GM12878 (cell line): ENCODE measurements at regions not wholly inside any gene's neighbourhood (a gene's known extent, or its start where the extent isn't known, plus 50 kb on each side); places are given as distances from the start of the nearest gene placed in this dataset.

ENCODE experiments used
- ATAC-seq: fragments of 200-7000 bp; cut with Tn5 transposase; 3 replicates; pipeline ENCODE4 v1.9.1; 2020; ENCODE audit warnings: mild to moderate bottlenecking, moderate library complexity
- BruUV-seq: library from RNA; stranded (reverse); fragments of 400-500 nt; replicated peaks from 2 replicates; lab custom pipeline; 2021; lab: Mats Ljungman, UMichigan
- CTCF ChIA-PET: fragments of 300-600 bp; sonication (Branson Sonifier 250); formaldehyde crosslinking; extraction: SDS; loops from one replicate; lab custom pipeline; 2021; ENCODE audit warnings: inconsistent platforms; lab: Yijun Ruan, JAX
- POLR2A ChIA-PET: fragments of 350-600 bp; formaldehyde crosslinking; extraction: SDS; loops from one replicate; lab custom pipeline; 2021; ENCODE audit warnings: inconsistent platforms; lab: Charles Lee
- RAD21 ChIA-PET: fragments of 300-600 bp; sonication (Branson Sonifier 250); formaldehyde crosslinking; loops from one replicate; lab custom pipeline; 2023; ENCODE audit warnings: antibody characterized with exemption; ENCODE audit not compliant: unreplicated experiment; lab: Charles Lee
- SMC1A ChIA-PET: fragments of 300-600 bp; sonication (Branson Sonifier 250); formaldehyde crosslinking; loops from one replicate; lab custom pipeline; 2023; ENCODE audit not compliant: unreplicated experiment, uncharacterized antibody; lab: Charles Lee
- DNase-seq: peaks from one replicate; pipeline ENCODE4 v3.0.0-alpha.2; 2011; ENCODE audit warnings: low read depth, low spot score
- FAIRE-seq: peaks from 3 replicates; lab custom pipeline; 2011; peaks lifted over from hg19 to GRCh38; lab: Jason Lieb, UNC
- H2AFZ ChIP-seq: 2 replicates; pipeline ENCODE4 v1.6.0; 2011; ENCODE audit warnings: low read depth, low read length, control low read depth; ENCODE audit not compliant: control insufficient read depth
- H3K27ac ChIP-seq: 2 replicates; pipeline ENCODE4 v1.5.1; 2011; ENCODE audit warnings: control low read depth; ENCODE audit not compliant: control insufficient read depth, insufficient read depth
- H3K27me3 ChIP-seq, 2 experiments: replicated peaks in 1 of 2; 2 replicates each; pipeline versions ENCODE4 v1.6.0 to v1.6.1; 2011; ENCODE audit warnings: low read length in 1 of 2; ENCODE audit not compliant: control insufficient read depth in 2 of 2, insufficient read depth in 2 of 2
- H3K36me3 ChIP-seq, 2 experiments: 2 replicates each; pipeline ENCODE4 v1.5.1; 2011; ENCODE audit warnings: low read length in 1 of 2; ENCODE audit not compliant: control insufficient read depth in 2 of 2, insufficient read depth in 2 of 2
- H3K4me1 ChIP-seq: 2 replicates; pipeline ENCODE4 v1.6.1; 2011; ENCODE audit warnings: mild to moderate bottlenecking, low read length, moderate library complexity, mixed read lengths; ENCODE audit not compliant: control insufficient read depth, insufficient read depth
- H3K4me2 ChIP-seq: 2 replicates; pipeline ENCODE4 v1.6.0; 2011; ENCODE audit warnings: control low read depth; ENCODE audit not compliant: control insufficient read depth, insufficient read depth
- H3K4me3 ChIP-seq: fragments of 200-600 bp; sonication (generic); 2 replicates; pipeline ENCODE4 v1.5.1; 2016
- H3K79me2 ChIP-seq: 2 replicates; pipeline ENCODE4 v1.6.0; 2011; ENCODE audit warnings: low read length; ENCODE audit not compliant: control insufficient read depth, insufficient read depth
- H3K9ac ChIP-seq: 2 replicates; pipeline ENCODE4 v1.8.0; 2011; ENCODE audit warnings: low read length, control low read depth, mixed read lengths; ENCODE audit not compliant: control insufficient read depth, insufficient read depth
- H3K9me3 ChIP-seq: replicated peaks from 3 replicates; pipeline ENCODE4 v1.5.1; 2011; ENCODE audit warnings: mild to moderate bottlenecking, low read length; ENCODE audit not compliant: control insufficient read depth, insufficient read depth
- H4K20me1 ChIP-seq: 2 replicates; pipeline ENCODE4 v1.6.0; 2011; ENCODE audit not compliant: control insufficient read depth, insufficient read depth
- BRCA1 ChIP-seq: IDR thresholded peaks from 2 replicates; pipeline ENCODE4 v1.6.1; 2011; ENCODE audit warnings: low read depth, low read length, improper control_type of control experiment
- CREB1 ChIP-seq: IDR thresholded peaks from 2 replicates; pipeline ENCODE4 v1.6.1; 2012; ENCODE audit warnings: low read depth, mild to moderate bottlenecking, inconsistent platforms
- DPF2 ChIP-seq: fragments of 450-650 bp; IDR thresholded peaks from 2 replicates; pipeline ENCODE4 v1.6.1; 2017; ENCODE audit warnings: mild to moderate bottlenecking
- JUNB ChIP-seq: IDR thresholded peaks from 2 replicates; pipeline ENCODE4 v1.6.1; 2016; ENCODE audit warnings: antibody characterized with exemption, mild to moderate bottlenecking
- MTA3 ChIP-seq: IDR thresholded peaks from 2 replicates; pipeline ENCODE4 v1.6.1; 2012; ENCODE audit warnings: low read length, inconsistent platforms, borderline replicate concordance
- RAD21 ChIP-seq: IDR thresholded peaks from 2 replicates; pipeline ENCODE4 v1.6.1; 2011; ENCODE audit warnings: mild to moderate bottlenecking, low read depth, low read length, moderate library complexity; ENCODE audit not compliant: insufficient read depth
- SIX5 ChIP-seq: IDR thresholded peaks from 2 replicates; pipeline ENCODE4 v1.6.1; 2011; ENCODE audit warnings: mild to moderate bottlenecking, low read depth, low read length, moderate library complexity; ENCODE audit not compliant: severe bottlenecking
- SMAD5 ChIP-seq: IDR thresholded peaks from 2 replicates; pipeline ENCODE4 v1.6.1; 2016; ENCODE audit warnings: antibody characterized with exemption, low read depth
- SREBF2 ChIP-seq: IDR thresholded peaks from 2 replicates; pipeline ENCODE4 v1.6.1; 2012; ENCODE audit warnings: mild to moderate bottlenecking, low read length
- STAT3 ChIP-seq: IDR thresholded peaks from 2 replicates; pipeline ENCODE4 v1.6.1; 2011; ENCODE audit warnings: low read depth, low read length, improper control_type of control experiment
- TAF1 ChIP-seq: IDR thresholded peaks from 2 replicates; pipeline ENCODE4 v1.6.1; 2011; ENCODE audit warnings: mild to moderate bottlenecking, low read depth, low read length, borderline replicate concordance
- WGBS: methylation state at CpG from one replicate; pipeline ENCODE4 v1.1.6; 2016; ENCODE audit warnings: low lambda C conversion rate; ENCODE audit not compliant: insufficient replicate concordance, insufficient coverage; ENCODE audit errors: missing lambda C conversion rate; 5-methylcytosine and 5-hydroxymethylcytosine counted together
- in situ Hi-C: fragments of 300-500 bp; cut with MboI; formaldehyde crosslinking; loops from 9 replicates; pipeline ENCODE4 v1.14.3; 2018; ENCODE audit warnings: mixed read lengths
- intact Hi-C: fragments of 100-400 bp; cut with micrococcal nuclease; formaldehyde crosslinking; loops from one replicate; pipeline ENCODE4 v1.14.2; 2022; ENCODE audit not compliant: unreplicated experiment
- TF ChIP-seq, protein P1 (sequence below): fragments of 450-650 bp; IDR thresholded peaks from 2 replicates; pipeline ENCODE4 v1.6.1; 2016; ENCODE audit warnings: mild to moderate bottlenecking
- TF ChIP-seq, protein P2 (sequence below): fragments of 450-650 bp; IDR thresholded peaks from 2 replicates; pipeline ENCODE4 v1.6.1; 2017; ENCODE audit warnings: mild to moderate bottlenecking
- TF ChIP-seq, protein P3 (sequence below): fragments of 450-650 bp; formaldehyde crosslinking; IDR thresholded peaks from 2 replicates; pipeline ENCODE4 v1.4.0; 2022; ENCODE audit warnings: mild to moderate bottlenecking, moderate library complexity
- TF ChIP-seq, protein P4 (sequence below): fragments of 450-650 bp; conservative IDR thresholded peaks from 2 replicates; pipeline ENCODE4 v1.6.1; 2017; ENCODE audit warnings: mild to moderate bottlenecking, moderate library complexity

DNA sequence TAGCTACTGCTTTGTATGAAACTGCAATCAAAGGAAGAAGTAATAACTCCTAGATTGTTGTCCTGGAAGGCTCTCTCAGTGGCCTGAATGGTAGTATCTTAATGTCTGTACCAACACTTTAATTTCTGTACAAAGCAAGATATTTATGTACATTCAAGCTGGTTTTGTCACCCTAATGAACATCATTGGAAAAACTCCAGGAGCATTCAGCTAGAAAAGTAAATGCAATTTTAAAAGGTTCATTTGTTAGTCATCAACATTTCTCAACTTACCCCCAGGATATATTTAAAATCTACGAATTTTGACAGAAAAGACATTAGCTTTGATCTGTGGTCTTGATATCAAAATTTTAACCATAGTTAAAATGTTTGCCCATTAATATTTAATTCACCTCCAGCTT is 80.0 kb upstream of the FGF13 start:
- Histone ChIP-seq H3K4me3 (no peak overlapping the region), H3K36me3 (no peaks in the 10 kb centered on the region), H3K9ac (no peak overlapping the region), H3K9me3 (no peaks in the 10 kb centered on the region), H3K79me2 (no peaks in the 10 kb centered on the region), H3K4me1 (no peaks in the 10 kb centered on the region), H3K4me2 (no peak overlapping the region), H4K20me1 (no peaks in the 10 kb centered on the region), H3K27me3 (no peaks in the 10 kb centered on the region), H2AFZ (no peak overlapping the region), H3K27ac (no peak overlapping the region)
- in situ Hi-C loops (no loop called here), intact Hi-C loops (no loop called here)
- ChIA-PET RAD21 (no interaction called here), POLR2A (no interaction called here), SMC1A (interaction anchor here (1.1 kb wide), 1 partner anchor 17 kb away, joined by 3 read pairs; no protein-coding TSS in a partner anchor), CTCF (interaction anchor here (0.6 kb wide), 1 partner anchor 1691 kb away, joined by 3 read pairs; no protein-coding TSS in a partner anchor)
- FAIRE-seq (no peak), ATAC-seq (no peak), DNase-seq (no peak)
- WGBS = 0% methylated on average over 1 of the region's 1 CpG
- no TSS peak for BruUV-seq
- TF ChIP-seq BRCA1 = no peak
- no peak for TF ChIP-seq STAT3
- TF ChIP-seq DPF2 = no peak
- TF ChIP-seq, protein P1, sequence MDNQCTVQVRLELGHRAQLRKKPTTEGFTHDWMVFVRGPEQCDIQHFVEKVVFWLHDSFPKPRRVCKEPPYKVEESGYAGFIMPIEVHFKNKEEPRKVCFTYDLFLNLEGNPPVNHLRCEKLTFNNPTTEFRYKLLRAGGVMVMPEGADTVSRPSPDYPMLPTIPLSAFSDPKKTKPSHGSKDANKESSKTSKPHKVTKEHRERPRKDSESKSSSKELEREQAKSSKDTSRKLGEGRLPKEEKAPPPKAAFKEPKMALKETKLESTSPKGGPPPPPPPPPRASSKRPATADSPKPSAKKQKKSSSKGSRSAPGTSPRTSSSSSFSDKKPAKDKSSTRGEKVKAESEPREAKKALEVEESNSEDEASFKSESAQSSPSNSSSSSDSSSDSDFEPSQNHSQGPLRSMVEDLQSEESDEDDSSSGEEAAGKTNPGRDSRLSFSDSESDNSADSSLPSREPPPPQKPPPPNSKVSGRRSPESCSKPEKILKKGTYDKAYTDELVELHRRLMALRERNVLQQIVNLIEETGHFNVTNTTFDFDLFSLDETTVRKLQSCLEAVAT = no peak
- no peak for TF ChIP-seq JUNB
- TF ChIP-seq, protein P2, sequence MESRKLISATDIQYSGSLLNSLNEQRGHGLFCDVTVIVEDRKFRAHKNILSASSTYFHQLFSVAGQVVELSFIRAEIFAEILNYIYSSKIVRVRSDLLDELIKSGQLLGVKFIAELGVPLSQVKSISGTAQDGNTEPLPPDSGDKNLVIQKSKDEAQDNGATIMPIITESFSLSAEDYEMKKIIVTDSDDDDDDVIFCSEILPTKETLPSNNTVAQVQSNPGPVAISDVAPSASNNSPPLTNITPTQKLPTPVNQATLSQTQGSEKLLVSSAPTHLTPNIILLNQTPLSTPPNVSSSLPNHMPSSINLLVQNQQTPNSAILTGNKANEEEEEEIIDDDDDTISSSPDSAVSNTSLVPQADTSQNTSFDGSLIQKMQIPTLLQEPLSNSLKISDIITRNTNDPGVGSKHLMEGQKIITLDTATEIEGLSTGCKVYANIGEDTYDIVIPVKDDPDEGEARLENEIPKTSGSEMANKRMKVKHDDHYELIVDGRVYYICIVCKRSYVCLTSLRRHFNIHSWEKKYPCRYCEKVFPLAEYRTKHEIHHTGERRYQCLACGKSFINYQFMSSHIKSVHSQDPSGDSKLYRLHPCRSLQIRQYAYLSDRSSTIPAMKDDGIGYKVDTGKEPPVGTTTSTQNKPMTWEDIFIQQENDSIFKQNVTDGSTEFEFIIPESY = no peak
- TF ChIP-seq, protein P3, sequence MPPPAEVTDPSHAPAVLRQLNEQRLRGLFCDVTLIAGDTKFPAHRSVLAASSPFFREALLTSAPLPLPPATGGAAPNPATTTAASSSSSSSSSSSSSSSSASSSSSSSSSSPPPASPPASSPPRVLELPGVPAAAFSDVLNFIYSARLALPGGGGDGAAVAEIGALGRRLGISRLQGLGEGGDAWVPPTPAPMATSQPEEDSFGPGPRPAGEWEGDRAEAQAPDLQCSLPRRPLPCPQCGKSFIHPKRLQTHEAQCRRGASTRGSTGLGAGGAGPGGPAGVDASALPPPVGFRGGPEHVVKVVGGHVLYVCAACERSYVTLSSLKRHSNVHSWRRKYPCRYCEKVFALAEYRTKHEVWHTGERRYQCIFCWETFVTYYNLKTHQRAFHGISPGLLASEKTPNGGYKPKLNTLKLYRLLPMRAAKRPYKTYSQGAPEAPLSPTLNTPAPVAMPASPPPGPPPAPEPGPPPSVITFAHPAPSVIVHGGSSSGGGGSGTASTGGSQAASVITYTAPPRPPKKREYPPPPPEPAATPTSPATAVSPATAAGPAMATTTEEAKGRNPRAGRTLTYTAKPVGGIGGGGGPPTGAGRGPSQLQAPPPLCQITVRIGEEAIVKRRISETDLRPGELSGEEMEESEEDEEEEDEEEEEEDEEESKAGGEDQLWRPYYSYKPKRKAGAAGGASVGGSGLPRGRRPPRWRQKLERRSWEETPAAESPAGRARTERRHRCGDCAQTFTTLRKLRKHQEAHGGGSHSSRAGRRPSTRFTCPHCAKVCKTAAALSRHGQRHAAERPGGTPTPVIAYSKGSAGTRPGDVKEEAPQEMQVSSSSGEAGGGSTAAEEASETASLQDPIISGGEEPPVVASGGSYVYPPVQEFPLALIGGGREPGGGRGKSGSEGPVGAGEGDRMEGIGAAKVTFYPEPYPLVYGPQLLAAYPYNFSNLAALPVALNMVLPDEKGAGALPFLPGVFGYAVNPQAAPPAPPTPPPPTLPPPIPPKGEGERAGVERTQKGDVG (CRISPR knock-in tag) = no peak
- TF ChIP-seq CREB1 = no peak
- no peak for TF ChIP-seq SIX5
- TF ChIP-seq, protein P4, sequence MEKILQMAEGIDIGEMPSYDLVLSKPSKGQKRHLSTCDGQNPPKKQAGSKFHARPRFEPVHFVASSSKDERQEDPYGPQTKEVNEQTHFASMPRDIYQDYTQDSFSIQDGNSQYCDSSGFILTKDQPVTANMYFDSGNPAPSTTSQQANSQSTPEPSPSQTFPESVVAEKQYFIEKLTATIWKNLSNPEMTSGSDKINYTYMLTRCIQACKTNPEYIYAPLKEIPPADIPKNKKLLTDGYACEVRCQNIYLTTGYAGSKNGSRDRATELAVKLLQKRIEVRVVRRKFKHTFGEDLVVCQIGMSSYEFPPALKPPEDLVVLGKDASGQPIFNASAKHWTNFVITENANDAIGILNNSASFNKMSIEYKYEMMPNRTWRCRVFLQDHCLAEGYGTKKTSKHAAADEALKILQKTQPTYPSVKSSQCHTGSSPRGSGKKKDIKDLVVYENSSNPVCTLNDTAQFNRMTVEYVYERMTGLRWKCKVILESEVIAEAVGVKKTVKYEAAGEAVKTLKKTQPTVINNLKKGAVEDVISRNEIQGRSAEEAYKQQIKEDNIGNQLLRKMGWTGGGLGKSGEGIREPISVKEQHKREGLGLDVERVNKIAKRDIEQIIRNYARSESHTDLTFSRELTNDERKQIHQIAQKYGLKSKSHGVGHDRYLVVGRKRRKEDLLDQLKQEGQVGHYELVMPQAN = no peak
- TF ChIP-seq RAD21 = no peak
- no peak for TF ChIP-seq SMAD5
- no peak for TF ChIP-seq SREBF2
- no peak for TF ChIP-seq MTA3
- no peak for TF ChIP-seq TAF1
